ENCODE measurements at regions not wholly inside any gene's neighbourhood (a gene's known extent, or its start where the extent isn't known, plus 50 kb on each side); places are given as distances from the start of the nearest gene placed in this dataset.

- H3K27me3 ChIP-seq: peaks cover 0 to 4% of the 10 kb centered on the region in 2 donors
- H3K9me3 ChIP-seq: no peaks in the 10 kb centered on the region
- no peaks in the 10 kb centered on the region for H3K4me1 ChIP-seq
- H3K36me3 ChIP-seq: no peaks in the 10 kb centered on the region
- 88 to 89% methylated on average over 5 of the region's 5 CpGs for WGBS, 2 donors
- DNase-seq (ENCODE audit: low spot score in 2 of 2): no peak
- H3K27ac ChIP-seq: no peak overlapping the region
- H3K4me3 ChIP-seq: no peak overlapping the region
- TF ChIP-seq EP300 (IDR thresholded peaks at IDR 0.05) (no peak), POLR2A (IDR thresholded peaks at IDR 0.05) (no peak), CTCF (IDR thresholded peaks at IDR 0.05) (no peak)
Observed at GRCh38 chr7:142329062-142329790, 71.4 kb upstream of the PRSS58 start.

- H3K9me3 ChIP-seq: no peaks in the 10 kb centered on the region
- TF ChIP-seq EP300 (IDR thresholded peaks at IDR 0.05) (no peak), CTCF (IDR thresholded peaks at IDR 0.05) (no peak), POLR2A (IDR thresholded peaks at IDR 0.05) (no peak)
- no peak overlapping the region for H3K27ac ChIP-seq
- WGBS, 2 donors: 69 to 72% methylated on average over 6 of the region's 6 CpGs
- no peaks in the 10 kb centered on the region for H3K4me1 ChIP-seq
- no peak for DNase-seq (ENCODE audit: low spot score in 2 of 2)
- no peak overlapping the region for H3K4me3 ChIP-seq
- H3K36me3 ChIP-seq: no peaks in the 10 kb centered on the region
- peaks cover 0 to 4% of the 10 kb centered on the region in 2 donors for H3K27me3 ChIP-seq
Observed at GRCh38 chr7:142328551-142328950, 70.7 kb upstream of the PRSS58 start.

- Histone ChIP-seq H3K9me3 (no peaks in the 10 kb centered on the region), H3K36me3 (no peaks in the 10 kb centered on the region), H3K27me3 (peaks cover 0 to 4% of the 10 kb centered on the region in 2 donors), H3K4me3 (no peak overlapping the region), H3K27ac (no peak overlapping the region), H3K4me1 (no peaks in the 10 kb centered on the region)
- TF ChIP-seq CTCF (IDR thresholded peaks at IDR 0.05): no peak
- no peak for TF ChIP-seq POLR2A (IDR thresholded peaks at IDR 0.05)
- no peak for TF ChIP-seq EP300 (IDR thresholded peaks at IDR 0.05)
- DNase-seq (ENCODE audit: low spot score in 2 of 2): no peak
- WGBS, 2 donors: 56 to 57% methylated on average over 11 of the region's 11 CpGs
Observed at GRCh38 chr7:142327628-142328405, 70.0 kb upstream of the PRSS58 start.

- H3K27ac ChIP-seq: no peak overlapping the region
- H3K9me3 ChIP-seq: no peaks in the 10 kb centered on the region
- H3K27me3 ChIP-seq: peaks cover 0 to 4% of the 10 kb centered on the region in 2 donors
- TF ChIP-seq CTCF (IDR thresholded peaks at IDR 0.05) (peak in 2 of 5 experiments; percentile 4 to 10), EP300 (IDR thresholded peaks at IDR 0.05) (no peak)
- H3K4me1 ChIP-seq: no peaks in the 10 kb centered on the region
- H3K4me3 ChIP-seq: no peak overlapping the region
- H3K36me3 ChIP-seq: no peaks in the 10 kb centered on the region
- WGBS, 2 donors: 7 to 19% methylated on average over 4 of the region's 4 CpGs
- DNase-seq (ENCODE audit: low spot score in 2 of 2): peak in 1 of 2 donors; percentile 18
Observed at GRCh38 chr7:142323706-142324105, 65.8 kb upstream of the PRSS58 start.

GRCh38 chr7:142321391-142321790, 63.5 kb upstream of the PRSS58 start:
- Histone ChIP-seq H3K27ac (no peak overlapping the region), H3K36me3 (no peaks in the 10 kb centered on the region), H3K27me3 (no peaks in the 10 kb centered on the region), H3K9me3 (no peaks in the 10 kb centered on the region), H3K4me1 (no peaks in the 10 kb centered on the region), H3K4me3 (no peak overlapping the region)
- no peak for DNase-seq (ENCODE audit: low spot score in 2 of 2)
- WGBS, 2 donors: 79 to 91% methylated on average over 7 of the region's 7 CpGs
- TF ChIP-seq CTCF (IDR thresholded peaks at IDR 0.05): no peak
- no peak for TF ChIP-seq EP300 (IDR thresholded peaks at IDR 0.05)
- TF ChIP-seq POLR2A (IDR thresholded peaks at IDR 0.05): no peak

Measured in tibial nerve (tissue), 4 donors.